ENCODE measurements at regions not wholly inside any gene's neighbourhood (a gene's known extent, or its start where the extent isn't known, plus 50 kb on each side); places are given as distances from the start of the nearest gene placed in this dataset.

GRCh38 chr18:35808796-35809195 lies 163.7 kb upstream of the RMP24 start:
- no peak for TF ChIP-seq CTCF (conservative IDR thresholded peaks at IDR 0.05 in 1 of 2, IDR thresholded peaks at IDR 0.05 in 1 of 2; ENCODE audit: low read depth in 1 of 2, low read length in 2 of 2)
- TF ChIP-seq EZH2 (IDR thresholded peaks at IDR 0.05; ENCODE audit: low read length, missing control alignments) = no peak
